ENCODE measurements at regions not wholly inside any gene's neighbourhood (a gene's known extent, or its start where the extent isn't known, plus 50 kb on each side); places are given as distances from the start of the nearest gene placed in this dataset.

- TF ChIP-seq POLR2AphosphoS5 (IDR thresholded peaks at IDR 0.05; ENCODE audit: low read depth, low read length), result no peak
- TF ChIP-seq USF2 (IDR thresholded peaks at IDR 0.05; ENCODE audit: low read length), result no peak
- TF ChIP-seq RAD21 (IDR thresholded peaks at IDR 0.05 in 1 of 2, conservative IDR thresholded peaks at IDR 0.05 in 1 of 2; ENCODE audit: low read depth in 2 of 2, low read length in 2 of 2), result no peak
- no peak for TF ChIP-seq SP1 (IDR thresholded peaks at IDR 0.05; ENCODE audit: low read depth, low read length)
- no peak for TF ChIP-seq TAF1 (IDR thresholded peaks at IDR 0.05; ENCODE audit: low read depth, low read length)
- TF ChIP-seq RXRA (IDR thresholded peaks at IDR 0.05; ENCODE audit: insufficient read depth, low read depth, low read length), result no peak
- TF ChIP-seq HDAC6 (IDR thresholded peaks at IDR 0.05; ENCODE audit: low read depth, low read length), result no peak
- no peak for TF ChIP-seq CHD1 (IDR thresholded peaks at IDR 0.05; ENCODE audit: low read depth, low read length)
- TF ChIP-seq CTCF (IDR thresholded peaks at IDR 0.05; ENCODE audit: control extremely low read depth in 1 of 3, insufficient read depth in 1 of 3, low read depth in 1 of 3, low read length in 3 of 3), result no peak
- TF ChIP-seq GABPA (IDR thresholded peaks at IDR 0.05; ENCODE audit: borderline replicate concordance, insufficient read depth, low read length), result no peak
- no peak for TF ChIP-seq POLR2A (IDR thresholded peaks at IDR 0.05; ENCODE audit: control extremely low read depth in 1 of 2, low read depth in 2 of 2, low read length in 2 of 2)
- TF ChIP-seq CBX5 (IDR thresholded peaks at IDR 0.05; ENCODE audit: low read depth, low read length), result no peak
- no peak for TF ChIP-seq EZH2 (IDR thresholded peaks at IDR 0.05; ENCODE audit: low read depth, low read length, severe bottlenecking)
Observed at GRCh38 chr4:42750856-42751255, 94.0 kb upstream of the ATP8A1 start.
